ENCODE measurements at regions not wholly inside any gene's neighbourhood (a gene's known extent, or its start where the extent isn't known, plus 50 kb on each side); places are given as distances from the start of the nearest gene placed in this dataset.
"Not testable (repeated sequence)": the region's sequence is repeated elsewhere in the genome, so short reads cannot be mapped to it uniquely, and the experiment has no call there.

DNA sequence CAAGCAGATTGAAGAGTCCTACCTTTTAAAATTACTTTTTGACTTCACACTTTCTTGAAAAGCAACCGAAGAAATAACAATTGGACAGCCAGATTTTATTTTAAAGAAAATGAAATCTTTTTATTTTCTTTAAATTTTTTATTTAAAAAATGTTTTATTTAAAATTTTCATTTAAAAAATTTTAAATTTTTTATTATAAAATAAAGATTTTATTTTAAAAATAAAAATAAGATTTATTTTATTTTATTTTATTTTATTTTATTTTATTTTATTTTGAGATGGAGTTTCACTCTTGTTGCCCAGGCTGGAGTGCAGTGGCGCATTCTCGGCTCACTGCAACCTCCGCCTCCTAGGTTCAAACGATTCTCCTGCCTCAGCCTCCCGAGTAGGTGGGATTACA, 144.5 kb downstream of the GPR85 start:
- TF ChIP-seq, protein P1, sequence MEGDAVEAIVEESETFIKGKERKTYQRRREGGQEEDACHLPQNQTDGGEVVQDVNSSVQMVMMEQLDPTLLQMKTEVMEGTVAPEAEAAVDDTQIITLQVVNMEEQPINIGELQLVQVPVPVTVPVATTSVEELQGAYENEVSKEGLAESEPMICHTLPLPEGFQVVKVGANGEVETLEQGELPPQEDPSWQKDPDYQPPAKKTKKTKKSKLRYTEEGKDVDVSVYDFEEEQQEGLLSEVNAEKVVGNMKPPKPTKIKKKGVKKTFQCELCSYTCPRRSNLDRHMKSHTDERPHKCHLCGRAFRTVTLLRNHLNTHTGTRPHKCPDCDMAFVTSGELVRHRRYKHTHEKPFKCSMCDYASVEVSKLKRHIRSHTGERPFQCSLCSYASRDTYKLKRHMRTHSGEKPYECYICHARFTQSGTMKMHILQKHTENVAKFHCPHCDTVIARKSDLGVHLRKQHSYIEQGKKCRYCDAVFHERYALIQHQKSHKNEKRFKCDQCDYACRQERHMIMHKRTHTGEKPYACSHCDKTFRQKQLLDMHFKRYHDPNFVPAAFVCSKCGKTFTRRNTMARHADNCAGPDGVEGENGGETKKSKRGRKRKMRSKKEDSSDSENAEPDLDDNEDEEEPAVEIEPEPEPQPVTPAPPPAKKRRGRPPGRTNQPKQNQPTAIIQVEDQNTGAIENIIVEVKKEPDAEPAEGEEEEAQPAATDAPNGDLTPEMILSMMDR (IDR thresholded peaks at IDR 0.05; ENCODE audit: poor library complexity): not testable (repeated sequence)
- TF ChIP-seq EZH2 (IDR thresholded peaks at IDR 0.05; ENCODE audit: borderline replicate concordance); EZH2phosphoT487 (IDR thresholded peaks at IDR 0.05; ENCODE audit: low read depth, severe bottlenecking, unreplicated experiment): not testable (repeated sequence)

Data from hepatocyte (in vitro differentiated cells).